ENCODE measurements at regions not wholly inside any gene's neighbourhood (a gene's known extent, or its start where the extent isn't known, plus 50 kb on each side); places are given as distances from the start of the nearest gene placed in this dataset.

- TF ChIP-seq CTCF (IDR thresholded peaks at IDR 0.05) (no peak), POLR2A (IDR thresholded peaks at IDR 0.05) (no peak)
Observed at GRCh38 chr18:5060543-5060942, 136.5 kb downstream of the AKAIN1 start.
